ENCODE measurements at regions not wholly inside any gene's neighbourhood (a gene's known extent, or its start where the extent isn't known, plus 50 kb on each side); places are given as distances from the start of the nearest gene placed in this dataset.

DNA sequence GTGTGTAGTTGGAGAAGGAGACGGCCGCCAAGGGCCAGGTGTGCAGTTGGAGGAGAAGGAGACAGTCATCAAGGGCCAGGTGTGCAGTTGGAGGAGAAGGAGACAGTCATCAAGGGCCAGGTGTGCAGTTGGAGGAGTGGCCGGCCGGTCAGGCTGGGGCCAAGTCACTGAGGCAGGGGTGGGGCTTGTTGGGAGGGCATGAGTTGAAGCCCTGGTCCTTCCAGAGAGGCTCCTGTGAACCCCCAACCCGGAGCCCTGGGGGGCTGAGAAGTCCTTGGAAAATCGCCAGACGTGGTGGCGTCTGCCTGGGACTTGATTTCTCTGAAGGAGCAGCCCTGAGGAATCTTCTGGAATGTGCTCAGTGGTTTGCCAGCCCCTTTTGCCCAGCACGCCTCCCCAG is 1320.5 kb downstream of the BRD1 start:
- Histone ChIP-seq H3K36me3 (ENCODE audit: control insufficient read depth in 2 of 2, extremely low read depth in 1 of 2, insufficient read depth in 1 of 2, low read length in 1 of 2) (no peaks in the 10 kb centered on the region), H3K4me1 (ENCODE audit: control insufficient read depth in 1 of 2, extremely low read depth in 1 of 2, insufficient read depth in 2 of 2, low read length in 2 of 2) (no peaks in the 10 kb centered on the region), H3K27me3 (replicated peaks in 1 of 2; ENCODE audit: control insufficient read depth in 2 of 2, extremely low read depth in 1 of 2, insufficient read depth in 2 of 2, low read length in 1 of 2) (peaks cover 0 to 20% of the 10 kb centered on the region in 2 experiments), H3K9me3 (no peaks in the 10 kb centered on the region), H3K4me3 (ENCODE audit: control insufficient read depth in 1 of 2, extremely low read depth in 1 of 2, low read length in 1 of 2) (no peak overlapping the region), H3K27ac (ENCODE audit: low read length) (no peak overlapping the region)
- ChIA-PET CTCF (no interaction called here), POLR2A (no interaction called here)
- Mint-ChIP-seq H3K4me3 (no peak overlapping the region), H3K9me3 (no peaks in the 10 kb centered on the region), H3K27ac (no peak overlapping the region), H3K36me3 (no peaks in the 10 kb centered on the region), H3K27me3 (peaks cover 0 to 4% of the 10 kb centered on the region in 2 donors), H3K4me1 (no peaks in the 10 kb centered on the region)
- DNase-seq (no peak), ATAC-seq (replicated peaks in 1 of 4) (no peak)
- 82% methylated on average over 9 of the region's 9 CpGs for WGBS (ENCODE audit: insufficient coverage)

DNA sequence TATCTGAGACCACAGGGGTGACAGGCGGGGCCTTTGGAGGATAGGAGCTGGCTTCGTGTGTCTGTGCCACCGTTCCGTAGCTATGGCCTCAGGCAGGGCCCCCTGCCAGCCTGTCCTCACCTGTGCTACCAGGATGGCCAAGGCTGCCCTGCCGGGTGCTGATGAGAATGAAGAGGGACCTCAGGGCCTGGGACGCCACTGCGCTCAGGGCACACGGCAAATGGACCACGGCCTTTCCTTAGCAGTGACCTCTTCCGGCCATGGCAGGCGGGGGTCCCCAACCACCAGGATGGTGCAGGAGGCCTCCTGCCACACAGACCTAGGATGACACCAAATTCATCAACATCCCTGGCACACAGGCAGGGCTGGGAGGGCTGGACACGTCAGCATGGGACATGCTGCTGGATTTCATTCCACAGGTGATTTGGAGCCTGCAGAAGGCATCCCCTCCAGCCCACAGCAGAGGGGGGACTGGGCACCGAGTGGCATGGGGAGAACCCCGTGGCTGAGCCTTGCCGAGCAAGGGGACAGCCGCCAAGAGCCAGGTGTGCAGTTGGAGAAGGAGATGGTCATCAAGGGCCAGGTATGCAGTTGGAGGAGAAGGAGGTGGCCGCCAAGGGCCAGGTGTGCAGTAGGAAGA is 1321.0 kb downstream of the BRD1 start:
- no peaks in the 10 kb centered on the region for H3K4me1 Mint-ChIP-seq

DNA sequence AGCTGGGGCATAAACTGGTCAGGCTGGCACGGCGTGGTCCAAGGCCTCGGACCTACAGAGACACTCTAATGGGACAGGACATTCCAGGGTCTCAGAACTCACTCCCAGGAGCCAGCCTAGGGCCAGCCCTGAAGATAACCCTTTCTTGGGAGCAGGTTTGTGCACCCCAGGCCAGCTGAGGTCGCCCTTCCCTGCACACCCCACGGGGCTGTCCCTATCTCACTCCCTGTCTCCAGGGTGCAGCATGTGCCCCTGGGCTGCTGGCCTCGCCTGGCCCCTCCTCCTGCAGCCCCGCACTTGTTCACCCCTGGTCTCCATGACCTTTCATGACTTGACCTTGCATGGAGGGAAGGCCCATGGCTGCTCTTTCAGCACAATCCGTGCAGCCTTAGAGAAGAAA is 1321.8 kb downstream of the BRD1 start:
- Histone ChIP-seq H3K9me3 (no peaks in the 10 kb centered on the region), H3K27me3 (replicated peaks in 1 of 2; ENCODE audit: control insufficient read depth in 2 of 2, extremely low read depth in 1 of 2, insufficient read depth in 2 of 2, low read length in 1 of 2) (peaks cover 0 to 28% of the 10 kb centered on the region in 2 experiments), H3K36me3 (ENCODE audit: control insufficient read depth in 2 of 2, extremely low read depth in 1 of 2, insufficient read depth in 1 of 2, low read length in 1 of 2) (no peaks in the 10 kb centered on the region), H3K4me3 (ENCODE audit: control insufficient read depth in 1 of 2, extremely low read depth in 1 of 2, low read length in 1 of 2) (no peak overlapping the region), H3K4me1 (ENCODE audit: control insufficient read depth in 1 of 2, extremely low read depth in 1 of 2, insufficient read depth in 2 of 2, low read length in 2 of 2) (no peaks in the 10 kb centered on the region), H3K27ac (ENCODE audit: low read length) (no peak overlapping the region)
- no peaks in the 10 kb centered on the region for H3K9me3 Mint-ChIP-seq
- H3K27ac Mint-ChIP-seq: no peak overlapping the region
- H3K4me3 Mint-ChIP-seq: no peak overlapping the region
- peaks cover 0 to 4% of the 10 kb centered on the region in 2 donors for H3K27me3 Mint-ChIP-seq
- ChIA-PET POLR2A (no interaction called here), CTCF (no interaction called here)
- no peaks in the 10 kb centered on the region for H3K36me3 Mint-ChIP-seq
- 66% methylated on average over 8 of the region's 8 CpGs for WGBS (ENCODE audit: insufficient coverage)
- H3K4me1 Mint-ChIP-seq: no peaks in the 10 kb centered on the region
- ATAC-seq (replicated peaks in 1 of 4): no peak
- no peak for DNase-seq

More for the DNA sequence above, 1321.0 kb downstream of the BRD1 start:
- Histone ChIP-seq H3K27me3 (replicated peaks in 1 of 2; ENCODE audit: control insufficient read depth in 2 of 2, extremely low read depth in 1 of 2, insufficient read depth in 2 of 2, low read length in 1 of 2) (peaks cover 0 to 21% of the 10 kb centered on the region in 2 experiments), H3K4me3 (ENCODE audit: control insufficient read depth in 1 of 2, extremely low read depth in 1 of 2, low read length in 1 of 2) (no peak overlapping the region), H3K9me3 (no peaks in the 10 kb centered on the region), H3K27ac (ENCODE audit: low read length) (no peak overlapping the region), H3K4me1 (ENCODE audit: control insufficient read depth in 1 of 2, extremely low read depth in 1 of 2, insufficient read depth in 2 of 2, low read length in 2 of 2) (no peaks in the 10 kb centered on the region), H3K36me3 (ENCODE audit: control insufficient read depth in 2 of 2, extremely low read depth in 1 of 2, insufficient read depth in 1 of 2, low read length in 1 of 2) (no peaks in the 10 kb centered on the region)
- Mint-ChIP-seq H3K27me3 (peaks cover 0 to 4% of the 10 kb centered on the region in 2 donors), H3K4me3 (no peak overlapping the region), H3K9me3 (no peaks in the 10 kb centered on the region), H3K36me3 (no peaks in the 10 kb centered on the region), H3K27ac (no peak overlapping the region)
- no peak for ATAC-seq (replicated peaks in 1 of 4)
- 79% methylated on average over 15 of the region's 17 CpGs for WGBS (ENCODE audit: insufficient coverage)
- POLR2A ChIA-PET: no interaction called here
- CTCF ChIA-PET: no interaction called here
- DNase-seq: no peak

DNA sequence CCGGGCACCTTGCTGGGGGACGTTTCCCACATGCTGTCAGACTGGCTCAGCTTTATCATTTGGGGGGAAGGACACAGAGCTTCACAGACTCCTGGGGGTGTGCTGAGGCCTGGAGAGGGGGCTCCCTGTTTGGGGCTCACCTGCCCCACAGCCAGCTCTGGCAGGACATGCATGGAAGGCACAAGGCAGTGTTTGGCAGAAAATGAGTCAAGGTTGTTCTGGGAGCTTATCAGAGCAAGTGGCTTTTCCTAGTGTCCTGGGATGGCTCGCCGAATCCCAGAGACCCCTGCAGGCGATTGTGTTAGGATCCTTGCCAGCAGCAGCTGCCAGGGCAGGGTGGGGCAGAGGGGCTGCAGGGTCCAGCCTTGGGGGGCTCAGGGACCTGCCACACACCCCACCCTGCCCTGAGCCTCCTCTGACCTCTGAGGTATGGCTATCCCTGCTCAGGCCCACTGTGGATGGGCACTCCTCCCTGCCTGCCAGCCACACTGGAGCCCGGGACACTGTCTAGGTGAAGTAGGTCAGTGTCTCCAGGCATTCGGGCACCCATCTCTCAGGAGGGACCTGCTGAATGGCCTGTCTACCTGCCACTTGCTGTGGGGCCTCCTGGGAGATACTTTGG is 1323.0 kb downstream of the BRD1 start:
- Histone ChIP-seq H3K27me3 (replicated peaks in 1 of 2; ENCODE audit: control insufficient read depth in 2 of 2, extremely low read depth in 1 of 2, insufficient read depth in 2 of 2, low read length in 1 of 2) (peaks cover 0 to 36% of the 10 kb centered on the region in 2 experiments), H3K36me3 (ENCODE audit: control insufficient read depth in 2 of 2, extremely low read depth in 1 of 2, insufficient read depth in 1 of 2, low read length in 1 of 2) (no peaks in the 10 kb centered on the region), H3K4me3 (ENCODE audit: control insufficient read depth in 1 of 2, extremely low read depth in 1 of 2, low read length in 1 of 2) (no peak overlapping the region), H3K27ac (ENCODE audit: low read length) (no peak overlapping the region), H3K9me3 (no peaks in the 10 kb centered on the region), H3K4me1 (ENCODE audit: control insufficient read depth in 1 of 2, extremely low read depth in 1 of 2, insufficient read depth in 2 of 2, low read length in 2 of 2) (no peaks in the 10 kb centered on the region)
- Mint-ChIP-seq H3K27ac (no peak overlapping the region), H3K27me3 (peaks cover 0 to 4% of the 10 kb centered on the region in 2 donors), H3K9me3 (no peaks in the 10 kb centered on the region), H3K4me1 (no peaks in the 10 kb centered on the region), H3K36me3 (no peaks in the 10 kb centered on the region), H3K4me3 (no peak overlapping the region)
- DNase-seq (no peak), ATAC-seq (replicated peaks in 1 of 4) (no peak)
- WGBS (ENCODE audit: insufficient coverage): 61% methylated on average over 4 of the region's 7 CpGs
- ChIA-PET CTCF (no interaction called here), POLR2A (no interaction called here)

DNA sequence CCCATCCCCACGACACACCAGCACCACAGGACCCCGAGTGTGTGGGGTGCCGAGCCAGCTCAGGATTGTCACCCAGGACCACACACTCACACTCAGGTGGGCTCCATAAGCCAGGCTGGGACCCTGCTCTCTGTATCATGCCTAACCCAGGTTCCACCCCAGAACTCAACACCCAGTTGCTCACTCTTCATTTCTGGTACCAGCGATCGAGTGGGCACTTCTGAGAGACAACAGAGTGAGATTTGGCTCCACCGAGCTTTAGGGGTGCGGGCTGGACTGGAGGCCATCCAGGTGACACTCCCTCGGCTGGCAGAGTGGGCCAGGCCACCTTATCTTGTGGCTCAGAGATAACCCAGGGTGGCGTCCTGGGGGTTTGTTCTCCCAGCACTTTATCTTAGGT is 1323.8 kb downstream of the BRD1 start:
- no peaks in the 10 kb centered on the region for H3K4me1 Mint-ChIP-seq
- ChIA-PET POLR2A (no interaction called here), CTCF (no interaction called here)
- peaks cover 0 to 4% of the 10 kb centered on the region in 2 donors for H3K27me3 Mint-ChIP-seq
- no peaks in the 10 kb centered on the region for H3K36me3 Mint-ChIP-seq
- no peak overlapping the region for H3K27ac ChIP-seq (ENCODE audit: low read length)
- no peaks in the 10 kb centered on the region for H3K36me3 ChIP-seq (ENCODE audit: control insufficient read depth in 2 of 2, extremely low read depth in 1 of 2, insufficient read depth in 1 of 2, low read length in 1 of 2)
- no peak for ATAC-seq (replicated peaks in 1 of 4)
- H3K27me3 ChIP-seq (replicated peaks in 1 of 2; ENCODE audit: control insufficient read depth in 2 of 2, extremely low read depth in 1 of 2, insufficient read depth in 2 of 2, low read length in 1 of 2): peaks cover 0 to 41% of the 10 kb centered on the region in 2 experiments
- H3K4me1 ChIP-seq (ENCODE audit: control insufficient read depth in 1 of 2, extremely low read depth in 1 of 2, insufficient read depth in 2 of 2, low read length in 2 of 2): no peaks in the 10 kb centered on the region
- WGBS (ENCODE audit: insufficient coverage): 78% methylated on average over 9 of the region's 9 CpGs
- H3K4me3 ChIP-seq (ENCODE audit: control insufficient read depth in 1 of 2, extremely low read depth in 1 of 2, low read length in 1 of 2): no peak overlapping the region
- no peak overlapping the region for H3K27ac Mint-ChIP-seq
- no peak overlapping the region for H3K4me3 Mint-ChIP-seq
- H3K9me3 ChIP-seq: no peaks in the 10 kb centered on the region
- H3K9me3 Mint-ChIP-seq: no peaks in the 10 kb centered on the region
- no peak for DNase-seq

DNA sequence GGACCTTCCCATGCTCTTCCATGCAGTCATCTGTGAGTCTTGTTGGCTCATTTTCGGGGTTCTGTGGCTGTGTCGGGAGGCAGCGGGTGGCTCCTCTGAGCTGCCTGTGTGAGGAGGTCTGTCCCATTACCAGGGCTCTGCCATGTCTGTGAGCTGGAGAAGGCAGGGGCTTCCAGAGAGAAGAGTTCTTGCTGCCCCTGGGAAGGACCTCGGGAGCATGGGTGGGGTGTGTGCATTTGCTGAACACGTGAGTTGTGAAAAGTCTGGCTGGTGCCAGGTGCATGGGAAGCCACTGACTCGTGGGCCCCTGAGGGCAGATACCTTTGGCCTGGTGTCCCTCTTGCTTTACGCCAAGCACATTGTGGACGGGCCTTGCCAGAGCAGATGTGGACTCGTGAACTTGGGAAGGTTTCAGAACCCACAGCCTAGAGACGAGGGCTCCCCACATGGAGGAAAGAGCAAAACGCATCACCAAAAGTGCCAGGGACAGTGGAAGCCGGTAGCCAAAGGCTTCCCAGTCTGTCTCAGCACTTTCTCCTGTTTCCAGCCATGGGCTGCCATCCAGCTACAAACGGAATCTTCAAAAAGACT is 1324.5 kb downstream of the BRD1 start:
- H3K36me3 ChIP-seq (ENCODE audit: control insufficient read depth in 2 of 2, extremely low read depth in 1 of 2, insufficient read depth in 1 of 2, low read length in 1 of 2): no peaks in the 10 kb centered on the region
- 74% methylated on average over 12 of the region's 13 CpGs for WGBS (ENCODE audit: insufficient coverage)
- H3K27ac ChIP-seq (ENCODE audit: low read length): no peak overlapping the region
- ATAC-seq (replicated peaks in 1 of 4) (no peak), DNase-seq (no peak)
- H3K27me3 ChIP-seq (replicated peaks in 1 of 2; ENCODE audit: control insufficient read depth in 2 of 2, extremely low read depth in 1 of 2, insufficient read depth in 2 of 2, low read length in 1 of 2): peaks cover 0 to 41% of the 10 kb centered on the region in 2 experiments
- H3K27ac Mint-ChIP-seq: no peak overlapping the region
- H3K9me3 ChIP-seq: no peaks in the 10 kb centered on the region
- H3K36me3 Mint-ChIP-seq: no peaks in the 10 kb centered on the region
- ChIA-PET CTCF (no interaction called here), POLR2A (no interaction called here)
- H3K4me1 Mint-ChIP-seq: no peaks in the 10 kb centered on the region
- H3K4me1 ChIP-seq (ENCODE audit: control insufficient read depth in 1 of 2, extremely low read depth in 1 of 2, insufficient read depth in 2 of 2, low read length in 2 of 2): no peaks in the 10 kb centered on the region
- H3K9me3 Mint-ChIP-seq: no peaks in the 10 kb centered on the region
- H3K4me3 Mint-ChIP-seq: no peak overlapping the region
- H3K27me3 Mint-ChIP-seq: peaks cover 0 to 4% of the 10 kb centered on the region in 2 donors
- H3K4me3 ChIP-seq (ENCODE audit: control insufficient read depth in 1 of 2, extremely low read depth in 1 of 2, low read length in 1 of 2): no peak overlapping the region

Data from T-cell (primary cell).